Endothelial cell of umbilical vein (primary cell): ENCODE measurements at regions not wholly inside any gene's neighbourhood (a gene's known extent, or its start where the extent isn't known, plus 50 kb on each side); places are given as distances from the start of the nearest gene placed in this dataset.
"Not testable (repeated sequence)": the region's sequence is repeated elsewhere in the genome, so short reads cannot be mapped to it uniquely, and the experiment has no call there.

ENCODE experiments used
- BruUV-seq: library from RNA; stranded (reverse); fragments of 400-500 nt; replicated peaks from 2 replicates; lab custom pipeline; 2021; lab: Mats Ljungman, UMichigan
- CTCF ChIA-PET: fragments of 300-600, 350-600 bp; sonication (Branson Sonifier 250); formaldehyde crosslinking; loops from one replicate; lab custom pipeline; 2021; ENCODE audit warnings: antibody characterized with exemption, inconsistent platforms; lab: Charles Lee
- POLR2A ChIA-PET: fragments of 300-600, 350-600 bp; sonication (Branson Sonifier 250); formaldehyde crosslinking; loops from one replicate; lab custom pipeline; 2021; ENCODE audit warnings: antibody characterized with exemption, inconsistent platforms; lab: Charles Lee
- DNase-seq: peaks from one replicate; pipeline ENCODE4 v3.0.0-alpha.2; 2011; ENCODE audit warnings: low read depth, low spot score
- FAIRE-seq: peaks from 2 replicates; lab custom pipeline; 2011; peaks lifted over from hg19 to GRCh38; lab: Jason Lieb, UNC
- H2AFZ ChIP-seq: 2 replicates; pipeline ENCODE4 v1.6.0; 2012; ENCODE audit warnings: low read depth, low read length, control low read depth, inconsistent platforms
- H3K27ac ChIP-seq: 2 replicates; pipeline ENCODE4 v1.5.1; 2011; ENCODE audit warnings: low read depth, mild to moderate bottlenecking, control low read depth, low read length, moderate library complexity; ENCODE audit not compliant: insufficient read depth
- H3K27me3 ChIP-seq, 2 experiments: 2 replicates each; pipeline versions ENCODE4 v1.6.0 to v1.6.1; 2011; ENCODE audit warnings: low read length in 2 of 2, mixed read lengths in 1 of 2; ENCODE audit not compliant: control insufficient read depth in 2 of 2, insufficient read depth in 2 of 2
- H3K36me3 ChIP-seq, 2 experiments: 2 replicates in 1 of 2; 3 replicates in 1 of 2; pipeline ENCODE4 v1.5.1; 2011; ENCODE audit warnings: low read length in 2 of 2, mild to moderate bottlenecking in 1 of 2, moderate library complexity in 1 of 2; ENCODE audit not compliant: control insufficient read depth in 2 of 2, insufficient read depth in 2 of 2; ENCODE audit errors: extremely low read depth in 1 of 2
- H3K4me1 ChIP-seq: 3 replicates; pipeline ENCODE4 v1.5.1; 2011; ENCODE audit warnings: mild to moderate bottlenecking, low read length; ENCODE audit not compliant: control insufficient read depth, insufficient read depth; ENCODE audit errors: extremely low read depth
- H3K4me2 ChIP-seq: 2 replicates; pipeline ENCODE4 v1.6.1; 2011; ENCODE audit warnings: low read length, control low read depth, mixed read lengths; ENCODE audit not compliant: insufficient read depth
- H3K4me3 ChIP-seq, 3 experiments: fragments of 200-600 bp in 1 of 3; sonication (generic), shearing (Covaris generic) in 1 of 3; replicated peaks in 1 of 3; 2 replicates each; pipeline ENCODE4 v1.5.1; 2011 to 2016; ENCODE audit warnings: control low read depth in 3 of 3, low read length in 3 of 3, mild to moderate bottlenecking in 2 of 3, inconsistent platforms in 1 of 3, low read depth in 1 of 3, moderate library complexity in 1 of 3; ENCODE audit not compliant: insufficient read depth in 1 of 3
- H3K79me2 ChIP-seq: 2 replicates; pipeline ENCODE4 v1.6.0; 2012; ENCODE audit warnings: low read length, inconsistent platforms; ENCODE audit not compliant: control insufficient read depth, insufficient read depth
- H3K9ac ChIP-seq: replicated peaks from 2 replicates; pipeline ENCODE3; 2011; ENCODE audit warnings: low read length, control low read depth; ENCODE audit not compliant: insufficient read depth; ENCODE audit errors: extremely low read depth
- H3K9me1 ChIP-seq: replicated peaks from 3 replicates; pipeline ENCODE4 v1.6.0; 2011; ENCODE audit warnings: mild to moderate bottlenecking, low read length; ENCODE audit not compliant: control insufficient read depth, insufficient read depth; ENCODE audit errors: extremely low read depth
- H3K9me3 ChIP-seq: replicated peaks from 2 replicates; pipeline ENCODE4 v1.5.1; 2012; ENCODE audit warnings: low read length, inconsistent platforms; ENCODE audit not compliant: control insufficient read depth, insufficient read depth
- H4K20me1 ChIP-seq: replicated peaks from 2 replicates; pipeline ENCODE3; 2011; ENCODE audit warnings: mild to moderate bottlenecking, low read length; ENCODE audit not compliant: control insufficient read depth, insufficient read depth; ENCODE audit errors: extremely low read depth
- EZH2 ChIP-seq: IDR thresholded peaks from 2 replicates; pipeline ENCODE4 v1.6.1; 2012; ENCODE audit warnings: borderline replicate concordance, low read depth, mild to moderate bottlenecking, moderate library complexity, low read length, inconsistent platforms; ENCODE audit not compliant: severe bottlenecking
- GATA2 ChIP-seq: IDR thresholded peaks from 2 replicates; pipeline ENCODE4 v1.7.0; 2011; ENCODE audit warnings: low read depth, mild to moderate bottlenecking, moderate library complexity, mixed read lengths, low read length; ENCODE audit not compliant: insufficient read length, insufficient read depth
- MYC ChIP-seq: IDR thresholded peaks from one replicate; pipeline ENCODE4 v1.6.1; 2011; ENCODE audit warnings: mild to moderate bottlenecking, low read depth, low read length
- POLR2A ChIP-seq: IDR thresholded peaks from 2 replicates; pipeline ENCODE4 v1.6.1; 2012; ENCODE audit warnings: low read depth, mild to moderate bottlenecking, control low read depth, low read length
- dilution Hi-C: fragments of 300-500 bp; cut with MboI; formaldehyde crosslinking; loops from one replicate; pipeline ENCODE4 v1.15.0; 2019; ENCODE audit warnings: low sequenced_read_pairs; ENCODE audit not compliant: extremely low pct_ligation_motif_present
- intact Hi-C: fragments of 100-400 bp; cut with micrococcal nuclease; formaldehyde crosslinking; loops from one replicate; pipeline ENCODE4 v1.10.0; 2022
- TF ChIP-seq, protein P1 (sequence below), 2 donors: IDR thresholded peaks; 1 replicate in 1 of 2; 2 replicates in 1 of 2; pipeline ENCODE4 v1.5.1; 2011; ENCODE audit warnings: low read length in 2 of 2, mild to moderate bottlenecking in 2 of 2, moderate library complexity in 2 of 2, control low read depth in 1 of 2, inconsistent platforms in 1 of 2, low read depth in 1 of 2; ENCODE audit not compliant: insufficient read depth in 1 of 2; ENCODE audit errors: extremely low read depth in 1 of 2
- TF ChIP-seq, protein P2 (sequence below): IDR thresholded peaks from 2 replicates; pipeline ENCODE4 v1.6.1; 2011; ENCODE audit not compliant: insufficient read depth, insufficient read length

DNA sequence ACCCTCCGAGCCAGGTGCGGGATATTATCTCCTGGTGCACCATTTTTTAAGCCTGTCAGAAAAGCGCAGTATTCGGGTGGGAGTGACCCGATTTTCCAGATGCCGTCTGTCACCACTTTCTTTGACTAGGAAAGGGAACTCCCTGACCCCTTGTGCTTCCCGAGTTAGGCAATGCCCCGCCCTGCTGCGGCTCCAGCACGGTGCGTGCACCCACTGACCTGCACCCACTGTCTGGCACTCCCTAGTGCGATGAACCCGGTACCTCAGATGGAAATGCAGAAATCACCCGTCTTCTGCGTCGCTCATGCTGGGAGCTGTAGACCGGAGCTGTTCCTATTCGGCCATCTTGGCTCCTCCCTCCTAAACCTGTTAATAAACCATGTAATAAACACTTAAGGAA is 522.5 kb upstream of the COBL start:
- dilution Hi-C loops, intact Hi-C loops, H3K27me3 ChIP-seq, H3K9ac ChIP-seq, H3K79me2 ChIP-seq, FAIRE-seq, H3K27ac ChIP-seq, DNase-seq, H3K4me1 ChIP-seq, H3K4me2 ChIP-seq, H3K9me3 ChIP-seq, H3K9me1 ChIP-seq, H3K36me3 ChIP-seq, H4K20me1 ChIP-seq, BruUV-seq, CTCF ChIA-PET, POLR2A ChIA-PET, H2AFZ ChIP-seq, H3K4me3 ChIP-seq: not testable (repeated sequence)

DNA sequence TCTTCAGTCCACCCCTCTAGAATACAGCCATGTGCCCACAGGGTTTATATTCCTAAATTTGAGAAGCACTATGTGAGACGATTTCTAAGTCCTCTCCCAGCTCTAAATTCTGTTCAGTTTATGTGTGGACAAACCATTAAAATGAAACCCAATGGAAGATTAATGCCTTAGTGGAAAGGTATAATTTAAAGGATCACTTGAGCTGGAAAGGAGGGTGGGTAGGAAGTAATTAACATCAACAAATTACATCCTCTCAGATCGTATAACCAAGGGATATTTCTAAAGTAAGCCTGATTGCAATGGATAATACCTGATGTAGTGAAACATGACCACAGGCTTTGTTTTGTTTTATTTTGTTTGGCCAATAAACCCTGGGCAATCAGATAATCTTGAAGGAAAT is 511.0 kb upstream of the COBL start:
- Histone ChIP-seq H3K4me2 (no peak overlapping the region), H4K20me1 (no peaks in the 10 kb centered on the region), H2AFZ (no peak overlapping the region), H3K9me1 (no peaks in the 10 kb centered on the region), H3K9me3 (peaks cover 6% of the 10 kb centered on the region), H3K36me3 (no peaks in the 10 kb centered on the region), H3K27me3 (no peaks in the 10 kb centered on the region), H3K79me2 (no peaks in the 10 kb centered on the region), H3K4me1 (no peaks in the 10 kb centered on the region), H3K27ac (no peak overlapping the region), H3K9ac (no peak overlapping the region), H3K4me3 (no peak overlapping the region)
- intact Hi-C loops = no loop called here
- POLR2A ChIA-PET = no interaction called here
- BruUV-seq = no TSS peak
- dilution Hi-C loops = no loop called here
- no peak for FAIRE-seq
- DNase-seq = no peak
- no peak for TF ChIP-seq MYC
- no peak for TF ChIP-seq GATA2
- TF ChIP-seq POLR2A = no peak
- TF ChIP-seq, protein P1, sequence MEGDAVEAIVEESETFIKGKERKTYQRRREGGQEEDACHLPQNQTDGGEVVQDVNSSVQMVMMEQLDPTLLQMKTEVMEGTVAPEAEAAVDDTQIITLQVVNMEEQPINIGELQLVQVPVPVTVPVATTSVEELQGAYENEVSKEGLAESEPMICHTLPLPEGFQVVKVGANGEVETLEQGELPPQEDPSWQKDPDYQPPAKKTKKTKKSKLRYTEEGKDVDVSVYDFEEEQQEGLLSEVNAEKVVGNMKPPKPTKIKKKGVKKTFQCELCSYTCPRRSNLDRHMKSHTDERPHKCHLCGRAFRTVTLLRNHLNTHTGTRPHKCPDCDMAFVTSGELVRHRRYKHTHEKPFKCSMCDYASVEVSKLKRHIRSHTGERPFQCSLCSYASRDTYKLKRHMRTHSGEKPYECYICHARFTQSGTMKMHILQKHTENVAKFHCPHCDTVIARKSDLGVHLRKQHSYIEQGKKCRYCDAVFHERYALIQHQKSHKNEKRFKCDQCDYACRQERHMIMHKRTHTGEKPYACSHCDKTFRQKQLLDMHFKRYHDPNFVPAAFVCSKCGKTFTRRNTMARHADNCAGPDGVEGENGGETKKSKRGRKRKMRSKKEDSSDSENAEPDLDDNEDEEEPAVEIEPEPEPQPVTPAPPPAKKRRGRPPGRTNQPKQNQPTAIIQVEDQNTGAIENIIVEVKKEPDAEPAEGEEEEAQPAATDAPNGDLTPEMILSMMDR (IDR thresholded peaks at IDR 0.05; ENCODE audit: extremely low read depth in 1 of 2, insufficient read depth in 1 of 2, low read depth in 1 of 2, low read length in 2 of 2) = no peak
- TF ChIP-seq, protein P2, sequence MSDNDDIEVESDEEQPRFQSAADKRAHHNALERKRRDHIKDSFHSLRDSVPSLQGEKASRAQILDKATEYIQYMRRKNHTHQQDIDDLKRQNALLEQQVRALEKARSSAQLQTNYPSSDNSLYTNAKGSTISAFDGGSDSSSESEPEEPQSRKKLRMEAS = no peak
- no peak for TF ChIP-seq EZH2
- CTCF ChIA-PET = no interaction called here
